GM12801 (cell line): ENCODE measurements at regions not wholly inside any gene's neighbourhood (a gene's known extent, or its start where the extent isn't known, plus 50 kb on each side); places are given as distances from the start of the nearest gene placed in this dataset.

Experiments used
- CTCF ChIP-seq: IDR thresholded peaks from one replicate; pipeline ENCODE4 v1.5.1; 2011; ENCODE audit warnings: control low read depth; ENCODE audit not compliant: insufficient read length; ENCODE audit errors: extremely low read depth

GRCh38 chr1:30186586-30186985 is 536.8 kb downstream of the MATN1 start:
- TF ChIP-seq CTCF: no peak

GRCh38 chr1:30185809-30186208 is 537.6 kb downstream of the MATN1 start:
- TF ChIP-seq CTCF: no peak

- no peak for TF ChIP-seq CTCF
These were observed 538.1 kb downstream of the MATN1 start for GRCh38 chr1:30185313-30185712.

GRCh38 chr1:30184393-30185141 is 538.8 kb downstream of the MATN1 start:
- TF ChIP-seq CTCF: no peak

- no peak for TF ChIP-seq CTCF
These were observed 539.5 kb downstream of the MATN1 start for GRCh38 chr1:30183895-30184294.

GRCh38 chr1:30183006-30183405 is 540.4 kb downstream of the MATN1 start:
- no peak for TF ChIP-seq CTCF

GRCh38 chr1:30179942-30180543 is 543.3 kb downstream of the MATN1 start:
- no peak for TF ChIP-seq CTCF
